ENCODE measurements at regions not wholly inside any gene's neighbourhood (a gene's known extent, or its start where the extent isn't known, plus 50 kb on each side); places are given as distances from the start of the nearest gene placed in this dataset.

- DNase-seq (ENCODE audit: low read depth), result no peak
These were observed 118.6 kb upstream of the MYL2 start for GRCh38 chr12:111038941-111039340.

- DNase-seq (ENCODE audit: low read depth), result no peak
These were observed 117.7 kb upstream of the MYL2 start for GRCh38 chr12:111038077-111038476.

- DNase-seq (ENCODE audit: low read depth), result no peak
These were observed 116.7 kb upstream of the MYL2 start for GRCh38 chr12:111037047-111037446.

- DNase-seq (ENCODE audit: low read depth), result no peak
These were observed 115.4 kb upstream of the MYL2 start for GRCh38 chr12:111035578-111036301.

GRCh38 chr12:111034886-111035577 is 114.7 kb upstream of the MYL2 start:
- no peak for DNase-seq (ENCODE audit: low read depth)

GRCh38 chr12:111034083-111034885 is 113.9 kb upstream of the MYL2 start, which contains the start of gene CUX2:
CUX2 (plus strand) TSS chr12:111034165.
- DNase-seq (ENCODE audit: low read depth), result no peak

- no peak for DNase-seq (ENCODE audit: low read depth)
These were observed 113.1 kb upstream of the MYL2 start for GRCh38 chr12:111033281-111034082.

GRCh38 chr12:111032591-111032919 is 112.2 kb upstream of the MYL2 start:
- no peak for DNase-seq (ENCODE audit: low read depth)

GRCh38 chr12:111031916-111032590 is 111.7 kb upstream of the MYL2 start:
- no peak for DNase-seq (ENCODE audit: low read depth)

GRCh38 chr12:111030800-111031199 is 110.4 kb upstream of the MYL2 start:
- no peak for DNase-seq (ENCODE audit: low read depth)

- DNase-seq (ENCODE audit: low read depth), result no peak
These were observed 109.4 kb upstream of the MYL2 start for GRCh38 chr12:111029732-111030131.

GRCh38 chr12:111029305-111029704 is 108.9 kb upstream of the MYL2 start:
- DNase-seq (ENCODE audit: low read depth), result no peak

GRCh38 chr12:111028830-111029229 is 108.5 kb upstream of the MYL2 start:
- no peak for DNase-seq (ENCODE audit: low read depth)

- DNase-seq (ENCODE audit: low read depth), result no peak
These were observed 107.1 kb upstream of the MYL2 start for GRCh38 chr12:111027431-111027830.

GRCh38 chr12:111025792-111026430 is 105.5 kb upstream of the MYL2 start:
- DNase-seq (ENCODE audit: low read depth), result no peak

- no peak for DNase-seq (ENCODE audit: low read depth)
These were observed 104.9 kb upstream of the MYL2 start for GRCh38 chr12:111025301-111025700.

GRCh38 chr12:111024205-111024801 is 103.9 kb upstream of the MYL2 start:
- DNase-seq (ENCODE audit: low read depth), result peak; percentile 18

GRCh38 chr12:111022386-111022785 is 102.0 kb upstream of the MYL2 start:
- no peak for DNase-seq (ENCODE audit: low read depth)

GRCh38 chr12:111014547-111014946 is 94.2 kb upstream of the MYL2 start:
- no peak for DNase-seq (ENCODE audit: low read depth)

- no peak for DNase-seq (ENCODE audit: low read depth)
These were observed 92.5 kb upstream of the MYL2 start for GRCh38 chr12:111012918-111013317.

Data from CMK (cell line).